Nephron progenitor cell (in vitro differentiated cells): ENCODE measurements at regions not wholly inside any gene's neighbourhood (a gene's known extent, or its start where the extent isn't known, plus 50 kb on each side); places are given as distances from the start of the nearest gene placed in this dataset.
"Not testable (repeated sequence)": the region's sequence is repeated elsewhere in the genome, so short reads cannot be mapped to it uniquely, and the experiment has no call there.

Experiments used
- DNase-seq: peaks from one replicate; pipeline ENCODE4 v3.0.0; 2021
- H3K27ac Mint-ChIP-seq: 2 replicates; pipeline ENCODE4 v1.8.0; 2021; ENCODE audit warnings: mild to moderate bottlenecking, moderate library complexity, mixed read lengths
- H3K27me3 Mint-ChIP-seq: 2 replicates; pipeline ENCODE4 v1.8.0; 2021; ENCODE audit warnings: mild to moderate bottlenecking, low read depth, mixed read lengths; ENCODE audit not compliant: poor library complexity
- H3K36me3 Mint-ChIP-seq: 2 replicates; pipeline ENCODE4 v1.8.0; 2021; ENCODE audit warnings: low read depth, mixed read lengths
- H3K4me1 Mint-ChIP-seq: 2 replicates; pipeline ENCODE4 v1.8.0; 2021; ENCODE audit warnings: mixed read lengths
- H3K4me3 Mint-ChIP-seq: 2 replicates; pipeline ENCODE4 v1.8.0; 2021; ENCODE audit warnings: mild to moderate bottlenecking, moderate library complexity, mixed read lengths
- H3K9me3 Mint-ChIP-seq: 2 replicates; pipeline ENCODE4 v1.8.0; 2021; ENCODE audit warnings: mild to moderate bottlenecking, moderate library complexity, mixed read lengths
- CTCF ChIP-seq: fragments of 200-600 bp; sonication (generic); IDR thresholded peaks from 2 replicates; pipeline ENCODE4 v1.5.0; 2021; ENCODE audit warnings: antibody characterized with exemption

- H3K9me3 Mint-ChIP-seq, result no peaks in the 10 kb centered on the region
- H3K4me3 Mint-ChIP-seq, result no peak overlapping the region
Measured at GRCh38 chr19:34094960-34095359, 77.3 kb upstream of the LSM14A start.

DNA sequence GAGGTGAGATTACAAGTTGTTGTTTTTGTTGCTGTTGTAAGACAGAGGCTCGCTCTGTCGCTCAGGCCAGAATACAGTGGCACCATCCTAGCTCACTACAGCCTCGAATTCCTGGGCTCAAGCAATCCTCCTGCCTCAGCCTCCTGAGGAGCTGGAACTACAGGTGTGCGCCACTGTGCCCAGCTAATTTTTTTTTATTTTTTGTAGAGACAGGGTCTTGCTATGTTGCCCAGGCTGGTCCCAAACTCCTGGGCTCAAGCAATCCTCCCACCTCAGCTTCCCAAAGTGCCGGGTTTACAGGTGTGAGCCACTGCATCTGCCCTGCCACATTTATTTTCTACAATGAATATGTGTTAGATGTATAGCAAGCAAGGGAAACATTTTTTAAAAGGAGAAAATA, 76.9 kb upstream of the LSM14A start:
- H3K4me3 Mint-ChIP-seq, DNase-seq, H3K27ac Mint-ChIP-seq, H3K36me3 Mint-ChIP-seq, H3K9me3 Mint-ChIP-seq: not testable (repeated sequence)
- Mint-ChIP-seq H3K27me3 (peaks cover 30% of the 10 kb centered on the region), H3K4me1 (peaks cover 16% of the 10 kb centered on the region)

More at GRCh38 chr19:34094960-34095359, 77.3 kb upstream of the LSM14A start:
- Mint-ChIP-seq H3K4me1 (peaks cover 16% of the 10 kb centered on the region), H3K27me3 (peaks cover 26% of the 10 kb centered on the region), H3K27ac (no peak overlapping the region), H3K36me3 (no peaks in the 10 kb centered on the region)
- DNase-seq, result no peak
- TF ChIP-seq CTCF, result no peak

GRCh38 chr19:34096020-34096915, 76.0 kb upstream of the LSM14A start:
- no peak for DNase-seq
- Mint-ChIP-seq H3K27ac (no peak overlapping the region), H3K9me3 (no peaks in the 10 kb centered on the region), H3K36me3 (no peaks in the 10 kb centered on the region), H3K4me3 (peak overlapping the region; percentile 61), H3K4me1 (peaks cover 16% of the 10 kb centered on the region), H3K27me3 (peaks cover 29% of the 10 kb centered on the region)
- peak; percentile 60 for TF ChIP-seq CTCF

DNA sequence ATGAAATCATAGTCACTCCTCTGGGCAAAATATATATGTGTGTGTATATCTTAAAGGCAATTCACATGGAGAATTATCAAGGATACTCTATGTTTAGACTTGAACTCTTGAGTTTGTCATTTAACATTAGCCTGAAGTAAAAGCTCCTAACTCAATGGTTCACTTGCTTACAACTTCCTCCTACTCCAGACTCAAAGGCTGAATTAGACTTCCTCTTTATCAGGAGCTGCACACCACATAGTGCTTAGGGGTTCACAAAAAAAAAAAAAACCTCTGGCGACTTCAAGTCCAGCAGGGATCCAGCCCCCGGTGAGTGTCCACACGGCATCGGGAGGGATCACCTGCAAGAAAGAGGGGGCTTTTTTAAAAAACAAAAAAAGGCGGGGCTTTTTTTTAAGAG, 68.2 kb upstream of the LSM14A start:
- Mint-ChIP-seq H3K27me3 (peaks cover 30% of the 10 kb centered on the region), H3K27ac (no peak overlapping the region), H3K9me3 (no peaks in the 10 kb centered on the region), H3K4me3 (no peak overlapping the region), H3K4me1 (peaks cover 16% of the 10 kb centered on the region), H3K36me3 (no peaks in the 10 kb centered on the region)
- TF ChIP-seq CTCF, result no peak
- DNase-seq, result no peak

- Mint-ChIP-seq H3K36me3 (no peaks in the 10 kb centered on the region), H3K27me3 (peaks cover 29% of the 10 kb centered on the region), H3K4me3 (no peak overlapping the region), H3K4me1 (peaks cover 20% of the 10 kb centered on the region), H3K27ac (no peak overlapping the region), H3K9me3 (no peaks in the 10 kb centered on the region)
- TF ChIP-seq CTCF, result no peak
- DNase-seq, result no peak
Measured at GRCh38 chr19:34104557-34104956, 67.7 kb upstream of the LSM14A start.

GRCh38 chr19:34109596-34109995, 62.7 kb upstream of the LSM14A start:
- no peaks in the 10 kb centered on the region for H3K9me3 Mint-ChIP-seq
- H3K4me1 Mint-ChIP-seq, result peaks cover 22% of the 10 kb centered on the region
- no peaks in the 10 kb centered on the region for H3K36me3 Mint-ChIP-seq
- TF ChIP-seq CTCF, result no peak
- H3K27me3 Mint-ChIP-seq, result peaks cover 26% of the 10 kb centered on the region
- DNase-seq, result no peak
- no peak overlapping the region for H3K4me3 Mint-ChIP-seq
- peak overlapping the region; percentile 29 for H3K27ac Mint-ChIP-seq
